ENCODE measurements at regions not wholly inside any gene's neighbourhood (a gene's known extent, or its start where the extent isn't known, plus 50 kb on each side); places are given as distances from the start of the nearest gene placed in this dataset.

- Mint-ChIP-seq H3K27ac (no peak overlapping the region), H3K27me3 (ENCODE audit: low read depth) (no peaks in the 10 kb centered on the region), H3K4me1 (peaks cover 7% of the 10 kb centered on the region), H3K36me3 (no peaks in the 10 kb centered on the region), H3K9me3 (no peaks in the 10 kb centered on the region), H3K4me3 (no peak overlapping the region)
- TF ChIP-seq, protein P1, sequence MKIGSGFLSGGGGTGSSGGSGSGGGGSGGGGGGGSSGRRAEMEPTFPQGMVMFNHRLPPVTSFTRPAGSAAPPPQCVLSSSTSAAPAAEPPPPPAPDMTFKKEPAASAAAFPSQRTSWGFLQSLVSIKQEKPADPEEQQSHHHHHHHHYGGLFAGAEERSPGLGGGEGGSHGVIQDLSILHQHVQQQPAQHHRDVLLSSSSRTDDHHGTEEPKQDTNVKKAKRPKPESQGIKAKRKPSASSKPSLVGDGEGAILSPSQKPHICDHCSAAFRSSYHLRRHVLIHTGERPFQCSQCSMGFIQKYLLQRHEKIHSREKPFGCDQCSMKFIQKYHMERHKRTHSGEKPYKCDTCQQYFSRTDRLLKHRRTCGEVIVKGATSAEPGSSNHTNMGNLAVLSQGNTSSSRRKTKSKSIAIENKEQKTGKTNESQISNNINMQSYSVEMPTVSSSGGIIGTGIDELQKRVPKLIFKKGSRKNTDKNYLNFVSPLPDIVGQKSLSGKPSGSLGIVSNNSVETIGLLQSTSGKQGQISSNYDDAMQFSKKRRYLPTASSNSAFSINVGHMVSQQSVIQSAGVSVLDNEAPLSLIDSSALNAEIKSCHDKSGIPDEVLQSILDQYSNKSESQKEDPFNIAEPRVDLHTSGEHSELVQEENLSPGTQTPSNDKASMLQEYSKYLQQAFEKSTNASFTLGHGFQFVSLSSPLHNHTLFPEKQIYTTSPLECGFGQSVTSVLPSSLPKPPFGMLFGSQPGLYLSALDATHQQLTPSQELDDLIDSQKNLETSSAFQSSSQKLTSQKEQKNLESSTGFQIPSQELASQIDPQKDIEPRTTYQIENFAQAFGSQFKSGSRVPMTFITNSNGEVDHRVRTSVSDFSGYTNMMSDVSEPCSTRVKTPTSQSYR (CRISPR knock-in tag; IDR thresholded peaks at IDR 0.05) = no peak
- ChIA-PET CTCF (interaction anchor here (1.0 kb wide), 1 partner anchor 67 kb away, joined by 3 read pairs; no protein-coding TSS in a partner anchor), POLR2A (interaction anchor here (0.6 kb wide), 1 partner anchor 20 kb away, joined by 3 read pairs; no protein-coding TSS in a partner anchor)
- ATAC-seq (no peak), DNase-seq (ENCODE audit: low spot score) (no peak)
Observed at GRCh38 chr13:39875111-39875987, 219.9 kb downstream of the COG6 start.

- Mint-ChIP-seq H3K36me3 (no peaks in the 10 kb centered on the region), H3K27me3 (ENCODE audit: low read depth) (no peaks in the 10 kb centered on the region), H3K27ac (no peak overlapping the region), H3K4me3 (no peak overlapping the region), H3K9me3 (no peaks in the 10 kb centered on the region), H3K4me1 (peaks cover 7% of the 10 kb centered on the region)
- ATAC-seq = no peak
- ChIA-PET CTCF (interaction anchor here (1.0 kb wide), 1 partner anchor 66 kb away, joined by 3 read pairs; no protein-coding TSS in a partner anchor), POLR2A (interaction anchor here (0.6 kb wide), 1 partner anchor 19 kb away, joined by 3 read pairs; no protein-coding TSS in a partner anchor)
- TF ChIP-seq, protein P2, sequence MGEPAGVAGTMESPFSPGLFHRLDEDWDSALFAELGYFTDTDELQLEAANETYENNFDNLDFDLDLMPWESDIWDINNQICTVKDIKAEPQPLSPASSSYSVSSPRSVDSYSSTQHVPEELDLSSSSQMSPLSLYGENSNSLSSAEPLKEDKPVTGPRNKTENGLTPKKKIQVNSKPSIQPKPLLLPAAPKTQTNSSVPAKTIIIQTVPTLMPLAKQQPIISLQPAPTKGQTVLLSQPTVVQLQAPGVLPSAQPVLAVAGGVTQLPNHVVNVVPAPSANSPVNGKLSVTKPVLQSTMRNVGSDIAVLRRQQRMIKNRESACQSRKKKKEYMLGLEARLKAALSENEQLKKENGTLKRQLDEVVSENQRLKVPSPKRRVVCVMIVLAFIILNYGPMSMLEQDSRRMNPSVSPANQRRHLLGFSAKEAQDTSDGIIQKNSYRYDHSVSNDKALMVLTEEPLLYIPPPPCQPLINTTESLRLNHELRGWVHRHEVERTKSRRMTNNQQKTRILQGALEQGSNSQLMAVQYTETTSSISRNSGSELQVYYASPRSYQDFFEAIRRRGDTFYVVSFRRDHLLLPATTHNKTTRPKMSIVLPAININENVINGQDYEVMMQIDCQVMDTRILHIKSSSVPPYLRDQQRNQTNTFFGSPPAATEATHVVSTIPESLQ (CRISPR knock-in tag; IDR thresholded peaks at IDR 0.05) = no peak
- TF ChIP-seq GABPB1 (CRISPR knock-in tag; IDR thresholded peaks at IDR 0.05) = no peak
- no peak for TF ChIP-seq CREB1 (CRISPR knock-in tag; IDR thresholded peaks at IDR 0.05)
- TF ChIP-seq CREM (CRISPR knock-in tag; IDR thresholded peaks at IDR 0.05) = no peak
- no peak for TF ChIP-seq IRF2 (CRISPR knock-in tag; IDR thresholded peaks at IDR 0.05; ENCODE audit: borderline replicate concordance, low read depth)
- TF ChIP-seq NFE2L1 (CRISPR knock-in tag; IDR thresholded peaks at IDR 0.05) = no peak
- TF ChIP-seq, protein P3, sequence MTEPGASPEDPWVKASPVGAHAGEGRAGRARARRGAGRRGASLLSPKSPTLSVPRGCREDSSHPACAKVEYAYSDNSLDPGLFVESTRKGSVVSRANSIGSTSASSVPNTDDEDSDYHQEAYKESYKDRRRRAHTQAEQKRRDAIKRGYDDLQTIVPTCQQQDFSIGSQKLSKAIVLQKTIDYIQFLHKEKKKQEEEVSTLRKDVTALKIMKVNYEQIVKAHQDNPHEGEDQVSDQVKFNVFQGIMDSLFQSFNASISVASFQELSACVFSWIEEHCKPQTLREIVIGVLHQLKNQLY (CRISPR knock-in tag; IDR thresholded peaks at IDR 0.05) = no peak
- TF ChIP-seq, protein P4, sequence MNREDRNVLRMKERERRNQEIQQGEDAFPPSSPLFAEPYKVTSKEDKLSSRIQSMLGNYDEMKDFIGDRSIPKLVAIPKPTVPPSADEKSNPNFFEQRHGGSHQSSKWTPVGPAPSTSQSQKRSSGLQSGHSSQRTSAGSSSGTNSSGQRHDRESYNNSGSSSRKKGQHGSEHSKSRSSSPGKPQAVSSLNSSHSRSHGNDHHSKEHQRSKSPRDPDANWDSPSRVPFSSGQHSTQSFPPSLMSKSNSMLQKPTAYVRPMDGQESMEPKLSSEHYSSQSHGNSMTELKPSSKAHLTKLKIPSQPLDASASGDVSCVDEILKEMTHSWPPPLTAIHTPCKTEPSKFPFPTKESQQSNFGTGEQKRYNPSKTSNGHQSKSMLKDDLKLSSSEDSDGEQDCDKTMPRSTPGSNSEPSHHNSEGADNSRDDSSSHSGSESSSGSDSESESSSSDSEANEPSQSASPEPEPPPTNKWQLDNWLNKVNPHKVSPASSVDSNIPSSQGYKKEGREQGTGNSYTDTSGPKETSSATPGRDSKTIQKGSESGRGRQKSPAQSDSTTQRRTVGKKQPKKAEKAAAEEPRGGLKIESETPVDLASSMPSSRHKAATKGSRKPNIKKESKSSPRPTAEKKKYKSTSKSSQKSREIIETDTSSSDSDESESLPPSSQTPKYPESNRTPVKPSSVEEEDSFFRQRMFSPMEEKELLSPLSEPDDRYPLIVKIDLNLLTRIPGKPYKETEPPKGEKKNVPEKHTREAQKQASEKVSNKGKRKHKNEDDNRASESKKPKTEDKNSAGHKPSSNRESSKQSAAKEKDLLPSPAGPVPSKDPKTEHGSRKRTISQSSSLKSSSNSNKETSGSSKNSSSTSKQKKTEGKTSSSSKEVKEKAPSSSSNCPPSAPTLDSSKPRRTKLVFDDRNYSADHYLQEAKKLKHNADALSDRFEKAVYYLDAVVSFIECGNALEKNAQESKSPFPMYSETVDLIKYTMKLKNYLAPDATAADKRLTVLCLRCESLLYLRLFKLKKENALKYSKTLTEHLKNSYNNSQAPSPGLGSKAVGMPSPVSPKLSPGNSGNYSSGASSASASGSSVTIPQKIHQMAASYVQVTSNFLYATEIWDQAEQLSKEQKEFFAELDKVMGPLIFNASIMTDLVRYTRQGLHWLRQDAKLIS (CRISPR knock-in tag; IDR thresholded peaks at IDR 0.05; ENCODE audit: borderline replicate concordance) = no peak
- DNase-seq (ENCODE audit: low spot score) = no peak
Observed at GRCh38 chr13:39876258-39876657, 220.8 kb downstream of the COG6 start.

- Mint-ChIP-seq H3K36me3 (no peaks in the 10 kb centered on the region), H3K4me3 (no peak overlapping the region), H3K9me3 (no peaks in the 10 kb centered on the region), H3K4me1 (peaks cover 7% of the 10 kb centered on the region), H3K27ac (no peak overlapping the region), H3K27me3 (ENCODE audit: low read depth) (no peaks in the 10 kb centered on the region)
- ChIA-PET CTCF (interaction anchor here (1.0 kb wide), 1 partner anchor 166 kb away, joined by 4 read pairs; no protein-coding TSS in a partner anchor), POLR2A (no interaction called here)
- DNase-seq (ENCODE audit: low spot score) (no peak), ATAC-seq (no peak)
- TF ChIP-seq E2F1 (CRISPR knock-in tag; IDR thresholded peaks at IDR 0.05) (no peak), GRHL2 (CRISPR knock-in tag; IDR thresholded peaks at IDR 0.05; ENCODE audit: insufficient replicate concordance, severe bottlenecking) (no peak), TP53 (CRISPR knock-in tag; IDR thresholded peaks at IDR 0.05) (no peak), E2F5 (CRISPR knock-in tag; IDR thresholded peaks at IDR 0.05) (no peak), CREB1 (CRISPR knock-in tag; IDR thresholded peaks at IDR 0.05) (no peak), CTCF (IDR thresholded peaks at IDR 0.05) (no peak), ZNF423 (CRISPR knock-in tag; IDR thresholded peaks at IDR 0.05) (no peak)
Observed at GRCh38 chr13:39877134-39877533, 221.7 kb downstream of the COG6 start.
